ENCODE measurements at regions not wholly inside any gene's neighbourhood (a gene's known extent, or its start where the extent isn't known, plus 50 kb on each side); places are given as distances from the start of the nearest gene placed in this dataset.
"Not testable (repeated sequence)": the region's sequence is repeated elsewhere in the genome, so short reads cannot be mapped to it uniquely, and the experiment has no call there.

DNA sequence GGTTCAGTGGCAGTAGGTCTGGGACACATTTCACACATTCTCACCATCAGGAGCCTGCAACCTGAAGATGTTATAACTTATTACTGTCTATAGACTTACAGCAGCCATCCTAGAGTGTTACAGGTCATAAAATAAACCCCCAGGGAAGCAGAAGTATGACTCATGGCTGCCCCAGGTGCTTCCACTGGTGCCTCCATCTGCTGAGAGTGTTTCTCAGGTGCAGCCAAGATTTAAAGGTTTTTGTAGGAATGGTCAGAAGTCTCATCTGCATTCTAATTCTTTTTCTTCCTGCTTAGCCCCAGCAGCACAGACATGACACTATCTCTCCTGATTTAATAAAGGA lies 1319.6 kb downstream of the RPIA start:
- TF ChIP-seq, protein P1, sequence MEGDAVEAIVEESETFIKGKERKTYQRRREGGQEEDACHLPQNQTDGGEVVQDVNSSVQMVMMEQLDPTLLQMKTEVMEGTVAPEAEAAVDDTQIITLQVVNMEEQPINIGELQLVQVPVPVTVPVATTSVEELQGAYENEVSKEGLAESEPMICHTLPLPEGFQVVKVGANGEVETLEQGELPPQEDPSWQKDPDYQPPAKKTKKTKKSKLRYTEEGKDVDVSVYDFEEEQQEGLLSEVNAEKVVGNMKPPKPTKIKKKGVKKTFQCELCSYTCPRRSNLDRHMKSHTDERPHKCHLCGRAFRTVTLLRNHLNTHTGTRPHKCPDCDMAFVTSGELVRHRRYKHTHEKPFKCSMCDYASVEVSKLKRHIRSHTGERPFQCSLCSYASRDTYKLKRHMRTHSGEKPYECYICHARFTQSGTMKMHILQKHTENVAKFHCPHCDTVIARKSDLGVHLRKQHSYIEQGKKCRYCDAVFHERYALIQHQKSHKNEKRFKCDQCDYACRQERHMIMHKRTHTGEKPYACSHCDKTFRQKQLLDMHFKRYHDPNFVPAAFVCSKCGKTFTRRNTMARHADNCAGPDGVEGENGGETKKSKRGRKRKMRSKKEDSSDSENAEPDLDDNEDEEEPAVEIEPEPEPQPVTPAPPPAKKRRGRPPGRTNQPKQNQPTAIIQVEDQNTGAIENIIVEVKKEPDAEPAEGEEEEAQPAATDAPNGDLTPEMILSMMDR (IDR thresholded peaks at IDR 0.05), result not testable (repeated sequence)
- not testable (repeated sequence) for TF ChIP-seq POLR2AphosphoS5, POLR2A, EP300 (IDR thresholded peaks at IDR 0.05)

All from suprapubic skin (tissue), 4 donors.